ENCODE measurements at regions not wholly inside any gene's neighbourhood (a gene's known extent, or its start where the extent isn't known, plus 50 kb on each side); places are given as distances from the start of the nearest gene placed in this dataset.

DNA sequence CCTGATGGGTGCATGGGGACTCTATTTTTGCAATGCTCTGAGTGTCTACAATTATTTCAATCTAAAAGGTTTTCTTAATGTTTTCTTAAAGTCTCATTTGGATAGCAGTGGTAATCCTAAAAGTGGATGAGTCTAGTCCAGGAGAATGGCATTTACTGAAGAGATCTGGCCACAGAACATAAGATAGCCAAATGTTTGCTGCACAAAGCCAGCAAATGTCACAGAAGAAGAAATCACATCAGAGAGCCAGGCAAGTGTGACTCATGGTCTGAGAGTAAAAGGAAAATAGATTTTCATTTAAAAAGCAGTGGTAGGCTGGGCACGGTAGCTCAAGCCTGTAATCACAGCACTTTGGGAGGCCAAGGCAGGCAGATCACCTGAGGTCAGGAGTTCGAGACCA is 352.7 kb upstream of the GRAMD2B start:
- Histone ChIP-seq H3K4me1 (ENCODE audit: control insufficient read depth, insufficient read depth, low read length) (no peaks in the 10 kb centered on the region), H3K27ac (ENCODE audit: low read length) (no peak overlapping the region)
- no CpG with 5 or more reads among the region's 2 CpGs for WGBS (ENCODE audit: insufficient coverage)

DNA sequence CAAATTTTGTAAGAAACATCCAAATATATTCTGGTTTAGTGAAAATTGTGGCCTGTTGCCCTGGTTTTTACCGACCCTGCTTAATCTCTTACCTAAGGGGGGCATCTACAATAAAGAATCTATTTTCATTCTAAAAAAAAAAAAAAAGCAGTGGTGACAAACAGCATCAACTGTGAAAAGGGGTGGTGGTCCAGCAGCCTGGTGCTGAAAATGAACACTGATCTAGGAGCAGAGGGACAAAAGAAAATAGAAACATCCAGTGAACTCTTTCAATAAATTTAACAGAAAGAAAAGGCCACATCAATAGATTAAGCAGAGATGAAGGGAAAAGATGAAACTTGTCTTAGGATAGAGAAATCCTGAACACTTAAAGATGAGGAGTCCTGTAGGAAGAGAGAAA is 348.7 kb upstream of the GRAMD2B start:
- no peaks in the 10 kb centered on the region for H3K4me1 ChIP-seq (ENCODE audit: control insufficient read depth, insufficient read depth, low read length)

More for the DNA sequence above, 352.7 kb upstream of the GRAMD2B start:
- no peak for DNase-seq
- Histone ChIP-seq H3K9me3 (replicated peaks; ENCODE audit: control insufficient read depth, low read depth, low read length) (peaks cover 2% of the 10 kb centered on the region), H3K36me3 (ENCODE audit: control insufficient read depth, insufficient read depth, low read length) (no peaks in the 10 kb centered on the region), H3K4me3 (ENCODE audit: low read length) (no peak overlapping the region), H3K27me3 (ENCODE audit: control insufficient read depth, insufficient read depth, low read length) (no peaks in the 10 kb centered on the region)

DNA sequence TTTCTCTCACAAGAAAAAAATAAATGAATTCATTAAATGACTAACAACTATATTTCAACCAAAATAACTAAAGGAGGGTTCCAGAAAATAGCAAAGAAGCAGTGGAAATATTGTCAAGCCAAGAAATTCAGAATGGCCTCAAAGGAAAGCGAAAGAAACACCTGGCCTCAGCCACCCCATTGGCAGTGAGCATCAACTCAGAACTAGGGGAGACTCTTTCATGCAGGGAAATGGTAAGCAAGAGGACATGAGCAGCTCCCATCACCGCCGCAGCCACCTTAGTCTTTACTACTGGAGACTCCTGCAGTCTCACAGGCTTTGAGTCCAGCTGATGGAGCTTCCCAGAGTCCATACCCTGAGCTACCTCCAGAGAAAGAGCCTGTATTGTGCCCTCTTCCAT is 343.9 kb upstream of the GRAMD2B start:
- H3K27me3 ChIP-seq (ENCODE audit: control insufficient read depth, insufficient read depth, low read length): no peaks in the 10 kb centered on the region
- WGBS (ENCODE audit: insufficient coverage): 27% methylated on average over 3 of the region's 3 CpGs
- no peaks in the 10 kb centered on the region for H3K4me1 ChIP-seq (ENCODE audit: control insufficient read depth, insufficient read depth, low read length)
- no peak overlapping the region for H3K27ac ChIP-seq (ENCODE audit: low read length)
- no peak overlapping the region for H3K4me3 ChIP-seq (ENCODE audit: low read length)
- no peak for DNase-seq
- H3K36me3 ChIP-seq (ENCODE audit: control insufficient read depth, insufficient read depth, low read length): no peaks in the 10 kb centered on the region
- peaks cover 4% of the 10 kb centered on the region for H3K9me3 ChIP-seq (replicated peaks; ENCODE audit: control insufficient read depth, low read depth, low read length)

More for the DNA sequence above, 348.7 kb upstream of the GRAMD2B start:
- Histone ChIP-seq H3K27me3 (ENCODE audit: control insufficient read depth, insufficient read depth, low read length) (no peaks in the 10 kb centered on the region), H3K36me3 (ENCODE audit: control insufficient read depth, insufficient read depth, low read length) (no peaks in the 10 kb centered on the region), H3K9me3 (replicated peaks; ENCODE audit: control insufficient read depth, low read depth, low read length) (peaks cover 2% of the 10 kb centered on the region), H3K4me3 (ENCODE audit: low read length) (no peak overlapping the region), H3K27ac (ENCODE audit: low read length) (no peak overlapping the region)
- DNase-seq: no peak
- no CpG with 5 or more reads among the region's 1 CpG for WGBS (ENCODE audit: insufficient coverage)

DNA sequence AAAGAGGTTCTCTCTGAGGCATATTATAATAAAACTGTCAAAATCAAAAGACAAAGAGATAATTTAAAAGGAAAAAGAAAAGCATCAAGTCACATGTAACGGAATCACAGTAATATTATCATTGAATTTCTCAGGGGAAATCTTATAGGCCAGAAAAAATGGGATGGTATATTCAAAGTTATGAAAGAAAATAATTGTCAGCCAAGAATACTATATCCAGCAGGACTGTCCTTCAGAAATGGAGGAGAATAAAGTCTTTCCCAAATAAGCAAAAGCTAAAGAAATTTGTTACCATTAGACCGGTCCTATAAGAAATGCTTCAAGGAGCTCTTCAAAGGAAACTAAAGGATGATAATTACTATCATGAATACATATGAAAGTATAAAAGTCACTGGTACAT is 342.0 kb upstream of the GRAMD2B start:
- Histone ChIP-seq H3K36me3 (ENCODE audit: control insufficient read depth, insufficient read depth, low read length) (no peaks in the 10 kb centered on the region), H3K4me3 (ENCODE audit: low read length) (no peak overlapping the region), H3K27me3 (ENCODE audit: control insufficient read depth, insufficient read depth, low read length) (no peaks in the 10 kb centered on the region), H3K27ac (ENCODE audit: low read length) (no peak overlapping the region), H3K9me3 (replicated peaks; ENCODE audit: control insufficient read depth, low read depth, low read length) (peaks cover 4% of the 10 kb centered on the region), H3K4me1 (ENCODE audit: control insufficient read depth, insufficient read depth, low read length) (no peaks in the 10 kb centered on the region)
- DNase-seq: no peak
- no CpG with 5 or more reads among the region's 2 CpGs for WGBS (ENCODE audit: insufficient coverage)

DNA sequence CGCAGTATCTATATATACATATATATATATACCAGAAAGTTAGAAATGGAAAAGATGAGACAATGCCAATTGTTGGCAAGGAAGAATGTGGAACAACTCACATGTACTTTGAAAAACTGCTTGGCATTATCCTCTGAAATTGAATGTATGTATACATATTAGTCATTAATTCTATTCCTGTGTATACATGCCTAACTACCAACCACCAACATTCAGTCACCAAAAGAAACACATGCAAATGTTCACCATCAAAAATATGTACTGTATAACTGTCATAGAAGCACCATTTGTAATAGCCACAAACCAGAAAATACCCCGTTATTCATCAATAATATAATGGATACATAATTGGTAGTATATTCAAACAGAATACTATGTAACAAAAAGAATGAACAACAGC is 330.2 kb upstream of the GRAMD2B start:
- Histone ChIP-seq H3K4me3 (ENCODE audit: low read length) (no peak overlapping the region), H3K36me3 (ENCODE audit: control insufficient read depth, insufficient read depth, low read length) (no peaks in the 10 kb centered on the region), H3K9me3 (replicated peaks; ENCODE audit: control insufficient read depth, low read depth, low read length) (peaks cover 2% of the 10 kb centered on the region), H3K4me1 (ENCODE audit: control insufficient read depth, insufficient read depth, low read length) (no peaks in the 10 kb centered on the region), H3K27ac (ENCODE audit: low read length) (no peak overlapping the region), H3K27me3 (ENCODE audit: control insufficient read depth, insufficient read depth, low read length) (no peaks in the 10 kb centered on the region)
- no CpG with 5 or more reads among the region's 2 CpGs for WGBS (ENCODE audit: insufficient coverage)
- DNase-seq: no peak

DNA sequence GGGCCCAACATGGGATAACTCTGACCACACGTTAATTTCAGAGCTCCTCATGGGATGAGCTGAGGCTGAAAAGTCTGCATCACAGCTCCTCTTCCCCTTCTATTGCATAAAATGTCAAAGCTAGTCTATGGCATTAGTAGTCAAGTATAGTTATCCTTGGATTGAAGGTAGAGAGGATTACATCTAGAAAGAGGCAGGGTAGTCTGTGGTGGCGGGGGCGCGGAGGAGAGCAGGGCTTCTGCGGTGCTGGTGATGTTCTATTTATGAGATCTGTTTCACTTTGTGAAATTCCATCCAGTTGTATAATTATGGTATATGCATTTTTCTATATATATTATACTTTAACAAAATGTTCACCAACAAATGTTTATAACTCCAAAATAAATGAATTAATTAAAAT is 329.5 kb upstream of the GRAMD2B start:
- no peak for DNase-seq
- Histone ChIP-seq H3K4me1 (ENCODE audit: control insufficient read depth, insufficient read depth, low read length) (no peaks in the 10 kb centered on the region), H3K9me3 (replicated peaks; ENCODE audit: control insufficient read depth, low read depth, low read length) (peaks cover 2% of the 10 kb centered on the region), H3K36me3 (ENCODE audit: control insufficient read depth, insufficient read depth, low read length) (no peaks in the 10 kb centered on the region), H3K4me3 (ENCODE audit: low read length) (no peak overlapping the region), H3K27ac (ENCODE audit: low read length) (no peak overlapping the region), H3K27me3 (ENCODE audit: control insufficient read depth, insufficient read depth, low read length) (no peaks in the 10 kb centered on the region)
- no CpG with 5 or more reads among the region's 5 CpGs for WGBS (ENCODE audit: insufficient coverage)

DNA sequence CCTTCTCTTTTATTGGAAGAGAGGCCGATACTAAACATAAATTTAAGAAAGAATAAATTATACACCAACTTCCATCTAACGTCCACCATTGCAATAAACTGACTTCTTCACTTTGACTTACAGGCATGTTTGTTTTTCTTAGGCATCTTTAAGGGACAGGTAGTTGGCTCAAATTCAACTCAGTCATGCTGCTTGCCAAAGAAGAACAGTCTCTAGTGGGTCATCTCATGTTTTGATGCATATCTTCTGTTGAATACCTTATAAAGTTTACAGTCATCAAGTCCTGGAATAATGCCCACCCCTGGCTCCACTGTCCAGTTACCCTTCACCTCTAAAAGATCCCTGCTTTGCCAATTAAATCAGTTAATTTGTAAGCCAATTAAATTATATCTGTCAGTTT is 328.2 kb upstream of the GRAMD2B start:
- H3K27ac ChIP-seq (ENCODE audit: low read length): no peak overlapping the region
- DNase-seq: no peak
- no CpG with 5 or more reads among the region's 2 CpGs for WGBS (ENCODE audit: insufficient coverage)

DNA sequence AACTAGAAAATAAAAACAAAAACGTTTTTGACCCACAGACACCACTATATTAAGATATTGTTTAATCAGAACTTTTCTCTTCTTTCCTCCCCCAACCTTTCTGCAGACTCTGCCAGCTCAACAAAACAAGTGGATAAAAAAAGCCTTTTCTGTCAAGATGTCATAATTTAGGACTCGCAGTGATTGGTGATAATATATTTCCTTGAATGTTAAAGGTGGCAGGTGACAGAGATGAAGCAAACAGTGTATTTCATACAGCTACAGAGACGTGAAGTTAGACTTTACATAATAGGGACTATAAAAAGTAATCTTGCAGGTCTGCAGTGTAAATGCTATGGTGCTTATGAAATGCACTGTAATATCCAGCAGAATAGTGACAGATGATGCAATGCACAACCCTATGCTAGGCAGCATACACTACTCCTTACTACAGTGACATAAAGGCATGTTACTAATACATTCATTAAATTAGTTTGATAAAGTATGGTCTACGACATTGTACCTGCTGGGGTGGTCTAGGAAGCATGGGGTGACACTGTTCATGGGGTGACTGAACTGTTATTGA is 326.7 kb upstream of the GRAMD2B start:
- Histone ChIP-seq H3K27me3 (ENCODE audit: control insufficient read depth, insufficient read depth, low read length) (no peaks in the 10 kb centered on the region), H3K4me3 (ENCODE audit: low read length) (no peak overlapping the region), H3K36me3 (ENCODE audit: control insufficient read depth, insufficient read depth, low read length) (no peaks in the 10 kb centered on the region), H3K9me3 (replicated peaks; ENCODE audit: control insufficient read depth, low read depth, low read length) (no peaks in the 10 kb centered on the region), H3K4me1 (ENCODE audit: control insufficient read depth, insufficient read depth, low read length) (no peaks in the 10 kb centered on the region), H3K27ac (ENCODE audit: low read length) (no peak overlapping the region)
- WGBS (ENCODE audit: insufficient coverage): no CpG with 5 or more reads among the region's 4 CpGs
- DNase-seq: no peak

More for the DNA sequence above, 328.2 kb upstream of the GRAMD2B start:
- H3K27me3 ChIP-seq (ENCODE audit: control insufficient read depth, insufficient read depth, low read length): no peaks in the 10 kb centered on the region
- no peaks in the 10 kb centered on the region for H3K4me1 ChIP-seq (ENCODE audit: control insufficient read depth, insufficient read depth, low read length)
- no peaks in the 10 kb centered on the region for H3K36me3 ChIP-seq (ENCODE audit: control insufficient read depth, insufficient read depth, low read length)
- no peak overlapping the region for H3K4me3 ChIP-seq (ENCODE audit: low read length)
- peaks cover 2% of the 10 kb centered on the region for H3K9me3 ChIP-seq (replicated peaks; ENCODE audit: control insufficient read depth, low read depth, low read length)

DNA sequence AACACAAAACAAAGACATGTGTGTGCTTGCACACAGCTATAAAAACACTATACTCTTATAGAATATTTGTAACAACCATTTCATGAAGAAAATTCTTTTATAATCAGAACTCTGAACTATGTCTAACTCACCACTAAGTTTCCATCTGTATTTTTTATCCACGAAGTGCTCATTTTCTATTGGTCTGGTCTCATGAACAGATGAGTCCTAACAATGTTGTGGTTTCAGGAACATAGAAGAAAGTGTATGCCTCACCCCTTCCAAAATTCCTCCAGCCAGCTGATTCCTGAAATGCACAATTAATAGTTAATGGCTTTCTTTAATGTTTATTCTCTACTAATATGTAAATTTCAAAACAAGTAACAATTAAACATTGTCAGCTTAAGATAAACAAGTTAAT is 325.3 kb upstream of the GRAMD2B start:
- Histone ChIP-seq H3K27ac (ENCODE audit: low read length) (no peak overlapping the region), H3K9me3 (replicated peaks; ENCODE audit: control insufficient read depth, low read depth, low read length) (no peaks in the 10 kb centered on the region), H3K4me1 (ENCODE audit: control insufficient read depth, insufficient read depth, low read length) (no peaks in the 10 kb centered on the region), H3K4me3 (ENCODE audit: low read length) (no peak overlapping the region), H3K36me3 (ENCODE audit: control insufficient read depth, insufficient read depth, low read length) (no peaks in the 10 kb centered on the region), H3K27me3 (ENCODE audit: control insufficient read depth, insufficient read depth, low read length) (no peaks in the 10 kb centered on the region)
- no peak for DNase-seq
- WGBS (ENCODE audit: insufficient coverage): no CpG with 5 or more reads among the region's 1 CpG

DNA sequence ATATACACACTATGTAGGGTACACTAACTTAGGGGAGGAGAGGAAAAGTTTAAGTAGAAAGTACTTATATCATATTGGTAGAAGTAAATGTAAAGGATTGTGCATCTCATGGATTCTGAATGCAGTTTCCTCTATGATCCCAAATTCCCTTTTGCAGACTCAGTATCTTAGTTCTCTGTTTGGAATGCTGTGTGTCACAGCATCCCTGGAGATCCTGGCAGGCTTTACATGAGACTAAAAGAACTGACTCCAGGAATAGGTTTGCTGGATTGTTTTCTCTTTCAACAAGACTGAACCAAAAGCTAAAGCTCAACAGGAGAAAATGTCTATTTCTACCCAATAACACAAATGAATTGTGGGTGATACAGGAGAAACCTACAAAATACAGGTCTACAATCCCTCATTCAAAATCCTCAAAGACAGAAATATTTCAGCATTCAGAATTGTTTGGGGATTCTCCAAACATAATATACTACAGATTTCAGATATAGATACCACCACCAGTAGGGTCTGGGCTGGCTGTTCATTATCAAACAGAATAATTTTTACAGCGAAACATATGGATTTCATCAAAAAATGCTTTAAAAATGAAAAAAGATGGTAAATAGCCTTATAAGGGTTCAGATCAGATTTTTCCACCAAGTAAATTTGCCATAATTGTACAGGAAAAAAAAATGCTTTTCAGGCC is 324.7 kb upstream of the GRAMD2B start:
- no peaks in the 10 kb centered on the region for H3K27me3 ChIP-seq (ENCODE audit: control insufficient read depth, insufficient read depth, low read length)
- no peaks in the 10 kb centered on the region for H3K9me3 ChIP-seq (replicated peaks; ENCODE audit: control insufficient read depth, low read depth, low read length)
- no peaks in the 10 kb centered on the region for H3K4me1 ChIP-seq (ENCODE audit: control insufficient read depth, insufficient read depth, low read length)
- DNase-seq: peak; percentile 34
- H3K27ac ChIP-seq (ENCODE audit: low read length): no peak overlapping the region
- no CpG with 5 or more reads among the region's 1 CpG for WGBS (ENCODE audit: insufficient coverage)
- H3K4me3 ChIP-seq (ENCODE audit: low read length): no peak overlapping the region
- H3K36me3 ChIP-seq (ENCODE audit: control insufficient read depth, insufficient read depth, low read length): no peaks in the 10 kb centered on the region

DNA sequence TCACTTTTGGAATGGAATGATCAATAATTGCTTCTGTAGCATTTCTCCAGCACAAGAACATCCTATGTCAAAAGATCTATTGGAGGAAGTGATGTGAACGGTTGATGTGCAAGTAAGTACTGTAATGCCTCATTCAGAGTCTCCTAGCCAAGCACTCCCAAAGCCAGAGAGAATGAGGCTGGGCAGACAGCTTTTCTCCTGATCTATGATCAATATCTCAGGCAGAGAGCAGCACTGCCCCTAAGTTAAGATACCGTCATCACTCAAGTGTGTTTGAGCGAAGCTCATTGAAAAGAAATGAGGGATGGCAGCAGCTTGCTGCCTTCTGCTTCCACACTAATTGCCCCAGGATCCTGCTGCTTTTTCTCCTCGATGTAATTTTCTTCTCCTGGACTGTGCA is 324.1 kb upstream of the GRAMD2B start:
- Histone ChIP-seq H3K27ac (ENCODE audit: low read length) (no peak overlapping the region), H3K27me3 (ENCODE audit: control insufficient read depth, insufficient read depth, low read length) (no peaks in the 10 kb centered on the region), H3K9me3 (replicated peaks; ENCODE audit: control insufficient read depth, low read depth, low read length) (no peaks in the 10 kb centered on the region), H3K4me1 (ENCODE audit: control insufficient read depth, insufficient read depth, low read length) (no peaks in the 10 kb centered on the region), H3K36me3 (ENCODE audit: control insufficient read depth, insufficient read depth, low read length) (no peaks in the 10 kb centered on the region), H3K4me3 (ENCODE audit: low read length) (no peak overlapping the region)
- DNase-seq: no peak
- WGBS (ENCODE audit: insufficient coverage): no CpG with 5 or more reads among the region's 4 CpGs
